Activated CD8-positive, alpha-beta memory T cell treated with anti-CD3 and anti-CD28 coated beads, Interleukin-2, amount 50 U/mL, for 24 hours (primary cell): ENCODE measurements at regions not wholly inside any gene's neighbourhood (a gene's known extent, or its start where the extent isn't known, plus 50 kb on each side); places are given as distances from the start of the nearest gene placed in this dataset.

Experiments
- DNase-seq: peaks from one replicate; pipeline ENCODE4 v3.0.0-alpha.2; 2020; ENCODE audit errors: extremely low read depth

- no peak for DNase-seq
Measured at GRCh38 chr12:92582893-92583292, 119.9 kb upstream of the PLEKHG7 start.

- DNase-seq = no peak
Measured at GRCh38 chr12:92582475-92582874, 120.3 kb upstream of the PLEKHG7 start.

GRCh38 chr12:92581604-92582003 lies 121.2 kb upstream of the PLEKHG7 start:
- DNase-seq = no peak

GRCh38 chr12:92574911-92575570 lies 127.7 kb upstream of the PLEKHG7 start:
- no peak for DNase-seq

- no peak for DNase-seq
Measured at GRCh38 chr12:92574051-92574783, 128.6 kb upstream of the PLEKHG7 start.

- DNase-seq = no peak
Measured at GRCh38 chr12:92573104-92573503, 129.7 kb upstream of the PLEKHG7 start.

- DNase-seq = no peak
Measured at GRCh38 chr12:92571844-92572543, 130.8 kb upstream of the PLEKHG7 start.

- DNase-seq = no peak
Measured at GRCh38 chr12:92571169-92571568, 131.6 kb upstream of the PLEKHG7 start.

GRCh38 chr12:92570056-92570753 lies 132.6 kb upstream of the PLEKHG7 start:
- DNase-seq = no peak

GRCh38 chr12:92568691-92569090 lies 134.1 kb upstream of the PLEKHG7 start:
- DNase-seq = no peak

- DNase-seq = no peak
Measured at GRCh38 chr12:92566448-92567019, 136.3 kb upstream of the PLEKHG7 start.

GRCh38 chr12:92563819-92564218 lies 139.0 kb upstream of the PLEKHG7 start:
- DNase-seq = no peak

- no peak for DNase-seq
Measured at GRCh38 chr12:92562063-92562734, 140.6 kb upstream of the PLEKHG7 start.

GRCh38 chr12:92561543-92561899 lies 141.3 kb upstream of the PLEKHG7 start:
- no peak for DNase-seq

GRCh38 chr12:92560713-92561542 lies 141.9 kb upstream of the PLEKHG7 start:
- DNase-seq = no peak

- no peak for DNase-seq
Measured at GRCh38 chr12:92558806-92559205, 144.0 kb upstream of the PLEKHG7 start.

GRCh38 chr12:92558215-92558773 lies 144.5 kb upstream of the PLEKHG7 start:
- DNase-seq = no peak

- DNase-seq = no peak
Measured at GRCh38 chr12:92557422-92557724, 145.4 kb upstream of the PLEKHG7 start.

- no peak for DNase-seq
Measured at GRCh38 chr12:92556637-92557421, 146.0 kb upstream of the PLEKHG7 start.

- no peak for DNase-seq
Measured at GRCh38 chr12:92556141-92556540, 146.6 kb upstream of the PLEKHG7 start.
